ENCODE measurements at regions not wholly inside any gene's neighbourhood (a gene's known extent, or its start where the extent isn't known, plus 50 kb on each side); places are given as distances from the start of the nearest gene placed in this dataset.

DNA sequence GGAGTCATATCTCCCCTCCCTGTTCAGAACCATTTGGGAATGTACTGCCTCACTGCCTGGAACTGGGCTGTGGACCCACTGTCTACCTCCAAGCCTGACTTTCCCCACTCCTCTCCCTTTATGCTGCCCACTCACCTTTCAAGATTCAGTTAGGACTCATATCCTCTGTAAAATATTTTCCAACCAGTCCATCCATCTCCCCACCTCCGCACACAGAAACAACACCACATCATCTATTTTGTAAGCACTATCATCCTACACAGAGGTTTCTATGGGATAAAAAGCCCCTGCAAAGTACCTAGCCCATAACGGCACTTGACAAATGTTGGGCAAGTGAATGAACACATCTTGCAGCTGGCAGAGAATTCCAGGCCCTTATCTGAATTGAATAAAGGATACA lies 250.8 kb downstream of the ANAPC1 start:
- no peak for DNase-seq

GRCh38 chr2:111633643-111634042 lies 250.3 kb downstream of the ANAPC1 start:
- no peak for DNase-seq

DNA sequence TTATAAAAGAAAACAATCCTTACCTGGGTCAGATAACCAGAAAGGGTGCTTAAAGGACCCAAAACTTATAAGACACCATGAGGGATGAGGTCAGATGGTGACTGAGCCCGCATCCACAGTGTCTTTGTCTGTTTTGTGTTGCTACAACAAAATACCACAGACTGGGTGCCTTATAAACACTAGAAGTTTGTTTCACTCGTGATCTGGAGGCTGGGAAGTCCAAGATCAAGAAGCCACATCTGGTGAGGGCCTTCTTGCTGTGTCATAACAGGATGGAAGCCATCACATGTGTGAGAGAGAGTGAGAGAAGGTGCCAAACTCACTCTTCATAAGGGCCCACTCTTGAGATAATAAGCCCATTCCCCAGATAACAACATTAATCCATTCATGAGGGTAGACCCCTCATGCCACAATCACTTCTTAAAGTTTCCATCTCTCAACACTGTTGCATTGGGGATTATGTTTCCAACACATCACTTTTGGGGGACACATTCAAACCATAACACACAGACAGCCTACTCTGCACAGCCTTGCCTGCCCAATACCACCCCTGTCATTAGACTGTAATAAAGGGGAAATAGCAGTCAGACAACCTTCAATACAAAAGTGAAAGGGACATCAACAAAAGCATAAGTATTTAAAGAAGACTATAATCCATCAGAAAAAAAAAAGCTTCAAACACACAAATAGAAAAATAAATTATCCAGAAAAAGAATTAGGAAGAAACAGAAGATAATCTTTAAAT lies 249.8 kb downstream of the ANAPC1 start:
- DNase-seq: peak; percentile 39 to 51

DNA sequence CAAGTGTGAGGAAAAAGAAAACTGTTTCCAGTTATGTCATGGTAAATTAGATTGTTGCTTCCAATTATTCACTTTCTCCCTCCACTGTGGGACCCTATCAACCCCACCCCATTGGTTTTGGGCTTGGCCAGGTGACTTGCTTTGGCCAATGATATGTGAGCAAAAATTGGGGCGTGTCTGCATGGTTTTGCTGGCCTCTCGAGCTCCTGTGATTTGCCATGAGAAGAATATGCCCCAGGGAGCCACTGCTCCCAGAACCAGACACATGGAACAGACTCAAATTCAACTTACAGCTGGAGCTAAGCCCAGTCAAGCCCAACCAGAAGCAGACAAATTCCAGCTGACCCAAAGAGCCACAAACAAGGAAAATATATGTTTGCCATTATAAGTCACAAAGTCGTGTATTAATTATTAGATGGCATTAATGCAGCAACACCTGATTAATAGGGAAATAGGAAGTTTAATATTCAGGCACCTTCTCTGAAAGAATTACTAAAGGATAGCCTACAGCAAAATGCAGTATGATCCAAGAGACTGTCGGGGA lies 248.9 kb downstream of the ANAPC1 start:
- no peak for DNase-seq

- DNase-seq: no peak
Measured at GRCh38 chr2:111636905-111637304, 247.1 kb downstream of the ANAPC1 start.

DNA sequence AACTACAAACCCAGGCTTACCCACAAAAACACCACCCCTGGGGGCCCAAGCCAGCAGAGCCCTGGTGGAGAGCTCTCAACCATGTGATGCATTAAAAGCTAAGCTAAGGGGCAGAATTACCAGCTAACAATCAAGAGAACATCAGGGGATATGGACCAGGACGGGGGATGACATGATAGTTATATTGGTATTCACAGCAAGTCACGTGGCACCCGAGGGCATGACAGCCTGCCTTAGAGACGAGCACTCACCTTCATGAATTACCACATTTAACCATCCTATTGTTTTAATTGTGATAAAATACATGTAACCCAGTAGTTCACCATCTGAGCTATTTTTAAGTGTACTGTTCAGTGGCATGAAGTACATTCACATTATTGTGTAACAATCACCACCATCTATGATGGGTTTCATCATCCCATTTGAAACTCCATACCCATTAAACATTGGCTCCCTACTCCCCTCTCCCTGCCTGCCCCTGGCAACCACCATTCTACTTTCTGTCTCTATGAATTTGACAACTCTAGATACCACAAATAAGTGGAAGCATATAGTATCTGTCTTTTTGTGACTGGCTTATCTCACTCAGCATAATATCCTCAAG lies 245.6 kb downstream of the ANAPC1 start:
- no peak for DNase-seq

GRCh38 chr2:111640480-111640879 lies 243.5 kb downstream of the ANAPC1 start:
- no peak for DNase-seq

DNA sequence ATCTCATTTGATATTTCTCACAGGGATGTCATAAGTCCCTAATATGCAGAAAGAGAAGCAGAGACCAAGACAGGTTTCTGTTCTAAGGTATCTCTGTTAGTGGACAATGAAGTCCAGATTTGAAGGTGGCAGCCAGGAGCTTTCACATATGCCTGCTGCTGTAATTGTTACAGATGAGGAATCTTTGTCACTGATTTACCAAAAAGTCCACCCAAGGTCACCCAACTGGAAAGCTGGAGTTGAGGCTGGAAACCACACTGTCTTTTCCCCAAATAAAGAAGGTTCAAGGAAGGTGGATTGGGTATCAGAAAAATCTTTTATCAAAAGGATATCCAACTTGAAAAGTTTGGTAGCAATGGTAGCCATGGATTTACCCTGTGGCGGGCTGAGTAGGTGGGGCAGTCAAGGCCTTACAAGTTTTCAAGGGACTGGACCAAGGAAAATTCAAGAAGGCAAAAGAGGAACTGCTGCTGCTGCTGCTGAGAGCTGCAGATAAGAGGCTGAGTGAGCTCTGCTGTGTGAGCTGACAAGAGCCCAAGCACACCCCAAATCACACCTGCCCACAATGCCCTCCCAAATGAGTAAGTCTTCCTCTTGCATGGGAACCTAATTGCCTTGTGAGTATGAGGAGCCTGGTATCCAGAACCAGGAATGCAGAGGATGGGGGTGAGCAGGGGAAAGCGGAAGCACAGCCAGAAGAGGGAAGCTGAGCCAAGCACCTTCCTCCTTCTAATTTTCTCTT lies 241.2 kb downstream of the ANAPC1 start:
- DNase-seq: no peak

GRCh38 chr2:111643759-111644158 lies 240.2 kb downstream of the ANAPC1 start:
- DNase-seq: no peak

DNA sequence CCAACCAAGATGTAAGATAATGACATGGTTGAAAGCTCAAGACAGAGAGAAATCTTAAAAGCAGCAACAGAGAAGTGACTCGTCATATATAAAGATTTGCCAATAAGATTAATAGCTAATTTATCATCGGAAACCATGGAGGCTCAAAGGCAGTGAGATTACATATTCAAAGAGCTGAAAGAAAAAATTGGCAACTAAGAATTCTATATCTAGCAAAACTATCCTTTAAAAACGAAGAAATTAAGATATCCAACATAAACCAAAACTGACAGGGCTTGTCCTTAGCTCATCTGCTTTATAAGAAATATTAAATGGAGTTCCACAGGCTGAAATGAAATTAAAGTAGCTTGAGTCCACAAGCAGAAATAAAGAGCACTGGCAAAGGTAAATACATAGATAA lies 236.6 kb downstream of the ANAPC1 start:
- no peak for DNase-seq

- no peak for DNase-seq
Measured at GRCh38 chr2:111652038-111652437, 232.0 kb downstream of the ANAPC1 start.

DNA sequence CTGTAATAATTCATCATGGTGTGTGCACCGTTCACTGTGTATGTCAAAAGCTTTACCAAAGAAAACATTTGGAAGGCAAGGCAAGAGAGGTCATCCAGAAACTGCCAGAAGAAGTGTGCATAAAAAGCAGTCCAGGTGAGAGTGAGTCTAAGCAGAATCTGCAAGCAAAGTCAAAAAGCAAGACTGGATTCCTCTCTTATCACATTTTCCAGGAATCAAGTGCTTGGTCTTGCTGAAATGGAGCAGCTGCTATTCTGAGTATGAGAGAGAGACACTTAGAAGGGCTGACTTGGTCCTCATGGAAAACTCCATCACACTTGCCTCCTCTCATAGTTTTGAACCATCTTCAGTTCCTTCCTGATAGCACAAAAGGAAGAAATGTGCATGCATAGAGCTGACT lies 231.3 kb downstream of the ANAPC1 start:
- DNase-seq: no peak

- DNase-seq: no peak
Measured at GRCh38 chr2:111653103-111653624, 230.8 kb downstream of the ANAPC1 start.

GRCh38 chr2:111653913-111654312 lies 230.1 kb downstream of the ANAPC1 start:
- DNase-seq: no peak

DNA sequence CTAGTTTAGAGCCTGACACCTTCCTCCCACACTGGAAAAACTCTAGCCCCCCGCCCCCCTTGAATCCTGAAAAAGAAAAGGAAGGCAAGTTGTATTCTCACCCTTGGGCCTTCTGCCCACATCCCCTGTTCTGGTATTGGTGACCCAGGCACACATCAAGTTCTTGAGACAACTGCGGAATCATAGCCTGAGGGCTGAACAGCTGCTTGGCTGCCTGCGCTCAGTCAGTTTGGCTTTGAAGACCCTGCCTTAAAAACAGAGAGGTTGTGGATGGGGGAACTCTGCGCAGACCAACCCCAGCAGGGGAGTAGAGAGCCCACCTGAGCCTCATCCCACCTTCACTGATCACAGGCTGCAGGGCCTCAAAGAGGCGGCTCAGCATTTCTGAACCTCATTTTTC lies 229.2 kb downstream of the ANAPC1 start:
- no peak for DNase-seq

DNA sequence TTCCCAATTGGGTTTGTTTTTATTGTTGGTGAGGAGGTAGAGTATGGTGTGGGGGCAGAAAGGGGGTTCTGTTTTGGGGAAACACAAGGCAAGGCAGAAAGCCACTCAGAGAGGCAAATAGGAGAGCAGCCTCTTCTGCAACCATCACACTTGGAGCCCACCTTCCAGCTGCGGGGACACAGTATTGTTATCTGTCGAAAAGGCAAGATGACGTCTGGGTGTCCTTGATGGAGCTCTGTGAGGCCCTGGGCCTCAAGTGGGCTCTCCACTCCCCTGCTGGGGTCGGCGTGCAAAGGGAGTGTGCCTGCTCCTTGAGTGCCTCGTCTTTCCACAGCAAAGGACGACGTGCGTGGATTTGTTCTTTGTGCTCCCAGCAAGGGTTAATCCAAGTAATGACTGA lies 227.6 kb downstream of the ANAPC1 start:
- no peak for DNase-seq

GRCh38 chr2:111656894-111657293 lies 227.1 kb downstream of the ANAPC1 start:
- DNase-seq: no peak

GRCh38 chr2:111657351-111657975 lies 226.5 kb downstream of the ANAPC1 start:
- DNase-seq: no peak

GRCh38 chr2:111659361-111660333 lies 224.3 kb downstream of the ANAPC1 start:
- DNase-seq: peak in 1 of 2 donors; percentile 71

DNA sequence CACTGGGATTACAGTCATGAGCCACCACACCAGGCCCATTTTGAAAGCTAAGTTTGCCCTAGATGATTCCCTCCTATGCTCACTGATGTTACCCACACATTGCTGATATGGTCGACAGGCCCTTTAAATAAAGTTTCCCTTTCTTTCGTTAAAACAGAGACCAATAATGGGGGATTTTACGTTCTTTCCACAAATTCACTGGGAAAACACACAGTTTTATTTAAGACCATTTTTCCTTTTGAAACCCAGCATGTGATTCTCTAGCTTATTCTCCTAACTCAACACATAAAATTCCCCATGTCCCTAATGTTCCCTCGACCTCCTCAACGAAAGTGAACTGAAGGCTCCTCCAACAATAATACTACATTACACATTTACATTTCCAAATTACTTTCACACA lies 223.2 kb downstream of the ANAPC1 start:
- DNase-seq: no peak

- DNase-seq: no peak
Measured at GRCh38 chr2:111661286-111661940, 222.6 kb downstream of the ANAPC1 start.

Measured in CD4-positive, alpha-beta T cell treated with Interleukin-4 for 1 hour (primary cell).